KMS-11 (cell line): ENCODE measurements at regions not wholly inside any gene's neighbourhood (a gene's known extent, or its start where the extent isn't known, plus 50 kb on each side); places are given as distances from the start of the nearest gene placed in this dataset.

ENCODE experiments used
- H2AFZ ChIP-seq: fragments of 200-600 bp; sonication (generic); 2 replicates; pipeline ENCODE4 v1.6.1; 2016; ENCODE audit warnings: antibody characterized with exemption, mixed run types, low read depth
- H3K27ac ChIP-seq: fragments of 200-600 bp; sonication (generic); 2 replicates; pipeline ENCODE4 v1.6.1; 2016; ENCODE audit warnings: mild to moderate bottlenecking, mixed run types
- H3K27me3 ChIP-seq: fragments of 200-600 bp; sonication (generic); 2 replicates; pipeline ENCODE4 v1.6.1; 2017; ENCODE audit warnings: mild to moderate bottlenecking, low read depth, mixed run types, moderate library complexity; ENCODE audit not compliant: insufficient read depth
- H3K36me3 ChIP-seq: fragments of 200-600 bp; sonication (generic); 2 replicates; pipeline ENCODE4 v1.6.1; 2017; ENCODE audit warnings: mild to moderate bottlenecking, mixed run types; ENCODE audit not compliant: insufficient read depth
- H3K4me1 ChIP-seq: fragments of 200-600 bp; sonication (generic); 2 replicates; pipeline ENCODE4 v1.6.1; 2016; ENCODE audit warnings: mild to moderate bottlenecking, low read depth, mixed run types; ENCODE audit not compliant: poor library complexity, severe bottlenecking
- H3K4me2 ChIP-seq: fragments of 200-600 bp; sonication (generic); 2 replicates; pipeline ENCODE4 v1.7.0; 2016; ENCODE audit warnings: mild to moderate bottlenecking, mixed run types
- H3K4me3 ChIP-seq: fragments of 200-600 bp; sonication (generic); IDR thresholded peaks from 2 replicates; pipeline ENCODE4 v1.6.1; 2017; ENCODE audit warnings: low read depth, low read length, mixed read lengths; ENCODE audit not compliant: insufficient read depth
- H3K79me2 ChIP-seq: fragments of 200-600 bp; sonication (generic); 2 replicates; pipeline ENCODE4 v1.6.1; 2016; ENCODE audit warnings: low read depth, mixed run types; ENCODE audit not compliant: insufficient read depth
- H3K9ac ChIP-seq: fragments of 200-600 bp; sonication (generic); 2 replicates; pipeline ENCODE4 v1.6.1; 2016; ENCODE audit warnings: mild to moderate bottlenecking, mixed run types
- H4K20me1 ChIP-seq: fragments of 200-600 bp; sonication (generic); 2 replicates; pipeline ENCODE4 v1.6.1; 2016; ENCODE audit warnings: mild to moderate bottlenecking, mixed run types; ENCODE audit not compliant: insufficient read depth
- CTCF ChIP-seq: fragments of 200-600 bp; sonication (generic); conservative IDR thresholded peaks from 2 replicates; pipeline ENCODE4 v1.6.1; 2017; ENCODE audit warnings: low read depth, mild to moderate bottlenecking, antibody characterized with exemption, low read length, moderate library complexity, mixed read lengths

- no peak overlapping the region for H2AFZ ChIP-seq
- no peak for TF ChIP-seq CTCF
- H3K9ac ChIP-seq, result no peak overlapping the region
- H3K27me3 ChIP-seq, result no peaks in the 10 kb centered on the region
- H3K36me3 ChIP-seq, result no peaks in the 10 kb centered on the region
- no peaks in the 10 kb centered on the region for H3K4me1 ChIP-seq
- H3K27ac ChIP-seq, result no peak overlapping the region
- no peaks in the 10 kb centered on the region for H3K79me2 ChIP-seq
- H3K4me2 ChIP-seq, result no peak overlapping the region
- H3K4me3 ChIP-seq, result no peak overlapping the region
- H4K20me1 ChIP-seq, result no peaks in the 10 kb centered on the region
These were observed 628.0 kb upstream of the CDH18 start for GRCh38 chr5:20615888-20616563.

GRCh38 chr5:20611620-20612019 is 623.6 kb upstream of the CDH18 start:
- Histone ChIP-seq H2AFZ (no peak overlapping the region), H3K27me3 (no peaks in the 10 kb centered on the region), H3K9ac (no peak overlapping the region), H3K4me2 (no peak overlapping the region), H3K4me1 (no peaks in the 10 kb centered on the region), H3K4me3 (no peak overlapping the region), H3K79me2 (no peaks in the 10 kb centered on the region), H3K36me3 (no peaks in the 10 kb centered on the region), H3K27ac (no peak overlapping the region), H4K20me1 (no peaks in the 10 kb centered on the region)
- TF ChIP-seq CTCF, result no peak

- Histone ChIP-seq H3K36me3 (no peaks in the 10 kb centered on the region), H3K27ac (no peak overlapping the region), H3K4me1 (no peaks in the 10 kb centered on the region), H3K79me2 (no peaks in the 10 kb centered on the region), H3K9ac (no peak overlapping the region), H3K4me3 (no peak overlapping the region), H4K20me1 (no peaks in the 10 kb centered on the region), H3K27me3 (no peaks in the 10 kb centered on the region), H3K4me2 (no peak overlapping the region), H2AFZ (no peak overlapping the region)
- TF ChIP-seq CTCF, result no peak
These were observed 622.7 kb upstream of the CDH18 start for GRCh38 chr5:20610681-20611080.

- Histone ChIP-seq H3K27ac (no peak overlapping the region), H3K4me2 (no peak overlapping the region), H3K36me3 (no peaks in the 10 kb centered on the region), H3K79me2 (no peaks in the 10 kb centered on the region), H3K4me1 (no peaks in the 10 kb centered on the region), H2AFZ (no peak overlapping the region), H3K4me3 (no peak overlapping the region), H3K27me3 (no peaks in the 10 kb centered on the region), H3K9ac (no peak overlapping the region), H4K20me1 (no peaks in the 10 kb centered on the region)
- TF ChIP-seq CTCF, result no peak
These were observed 621.1 kb upstream of the CDH18 start for GRCh38 chr5:20609126-20609525.
